ENCODE measurements at regions not wholly inside any gene's neighbourhood (a gene's known extent, or its start where the extent isn't known, plus 50 kb on each side); places are given as distances from the start of the nearest gene placed in this dataset.

- DNase-seq (ENCODE audit: extremely low read depth in 1 of 11, low read depth in 9 of 11, low spot score in 4 of 11), result peak; percentile 38 to 78 (median 64)
These were observed 51.5 kb upstream of the LRRC32 start for GRCh38 chr11:76721755-76722677.

- DNase-seq (ENCODE audit: extremely low read depth in 1 of 11, low read depth in 9 of 11, low spot score in 4 of 11), result no peak
These were observed 52.6 kb upstream of the LRRC32 start for GRCh38 chr11:76723142-76723541.

- no peak for DNase-seq (ENCODE audit: extremely low read depth in 1 of 11, low read depth in 9 of 11, low spot score in 4 of 11)
These were observed 53.0 kb upstream of the LRRC32 start for GRCh38 chr11:76723548-76723947.

- no peak for DNase-seq (ENCODE audit: extremely low read depth in 1 of 11, low read depth in 9 of 11, low spot score in 4 of 11)
These were observed 53.7 kb upstream of the LRRC32 start for GRCh38 chr11:76724171-76724768.

- DNase-seq (ENCODE audit: extremely low read depth in 1 of 11, low read depth in 9 of 11, low spot score in 4 of 11), result no peak
These were observed 54.9 kb upstream of the TSKU start for GRCh38 chr11:76728227-76728626.

GRCh38 chr11:76728778-76729177 lies 54.4 kb upstream of the TSKU start:
- no peak for DNase-seq (ENCODE audit: extremely low read depth in 1 of 11, low read depth in 9 of 11, low spot score in 4 of 11)

- DNase-seq (ENCODE audit: extremely low read depth in 1 of 11, low read depth in 9 of 11, low spot score in 4 of 11), result no peak
These were observed 53.9 kb upstream of the TSKU start for GRCh38 chr11:76729214-76729613.

- no peak for DNase-seq (ENCODE audit: extremely low read depth in 1 of 11, low read depth in 9 of 11, low spot score in 4 of 11)
These were observed 52.1 kb upstream of the TSKU start for GRCh38 chr11:76730887-76731565.

- DNase-seq (ENCODE audit: extremely low read depth in 1 of 11, low read depth in 9 of 11, low spot score in 4 of 11), result no peak
These were observed 50.5 kb upstream of the TSKU start for GRCh38 chr11:76732643-76733042.

Measured in renal cortex interstitium (tissue), 11 donors.